ENCODE measurements at regions not wholly inside any gene's neighbourhood (a gene's known extent, or its start where the extent isn't known, plus 50 kb on each side); places are given as distances from the start of the nearest gene placed in this dataset.
"Not testable (repeated sequence)": the region's sequence is repeated elsewhere in the genome, so short reads cannot be mapped to it uniquely, and the experiment has no call there.

GRCh38 chr5:56375011-56375410, 141.9 kb upstream of the ANKRD55 start:
- DNase-seq = no peak

- DNase-seq = not testable (repeated sequence)
These were observed 139.4 kb upstream of the ANKRD55 start for GRCh38 chr5:56372491-56372890.

GRCh38 chr5:56369361-56369811, 136.3 kb upstream of the ANKRD55 start:
- DNase-seq = no peak

GRCh38 chr5:56367748-56368147, 134.6 kb upstream of the ANKRD55 start:
- no peak for DNase-seq

GRCh38 chr5:56366986-56367385, 133.9 kb upstream of the ANKRD55 start:
- DNase-seq = no peak

- DNase-seq = no peak
These were observed 128.3 kb upstream of the ANKRD55 start for GRCh38 chr5:56361398-56361797.

GRCh38 chr5:56360816-56361215, 127.7 kb upstream of the ANKRD55 start:
- DNase-seq = peak; percentile 52

- DNase-seq = peak; percentile 57
These were observed 126.9 kb upstream of the ANKRD55 start for GRCh38 chr5:56359809-56360685.

- peak; percentile 21 for DNase-seq
These were observed 125.9 kb upstream of the ANKRD55 start for GRCh38 chr5:56358703-56359681.

GRCh38 chr5:56358046-56358445, 124.9 kb upstream of the ANKRD55 start:
- DNase-seq = no peak

GRCh38 chr5:56357426-56357825, 124.3 kb upstream of the ANKRD55 start:
- no peak for DNase-seq

GRCh38 chr5:56356836-56357160, 123.7 kb upstream of the ANKRD55 start:
- no peak for DNase-seq

- no peak for DNase-seq
These were observed 123.1 kb upstream of the ANKRD55 start for GRCh38 chr5:56356121-56356835.

GRCh38 chr5:56354836-56355235, 121.7 kb upstream of the ANKRD55 start:
- DNase-seq = no peak

GRCh38 chr5:56352808-56353590, 119.9 kb upstream of the ANKRD55 start:
- DNase-seq = no peak

GRCh38 chr5:56350597-56351170, 117.6 kb upstream of the ANKRD55 start:
- DNase-seq = peak; percentile 92

- DNase-seq = no peak
These were observed 117.0 kb upstream of the ANKRD55 start for GRCh38 chr5:56350011-56350596.

GRCh38 chr5:56349461-56349860, 116.3 kb upstream of the ANKRD55 start:
- DNase-seq = no peak

GRCh38 chr5:56346741-56347535, 113.8 kb upstream of the ANKRD55 start:
- peak; percentile 89 for DNase-seq

GRCh38 chr5:56346044-56346710, 113.0 kb upstream of the ANKRD55 start:
- DNase-seq = no peak
